Astrocyte of the hippocampus (primary cell): ENCODE measurements at regions not wholly inside any gene's neighbourhood (a gene's known extent, or its start where the extent isn't known, plus 50 kb on each side); places are given as distances from the start of the nearest gene placed in this dataset.
A peak's percentile ranks its signal among the peaks of the same experiment; 100 is the strongest.

Experiments
- DNase-seq: peaks from one replicate; pipeline ENCODE4 v3.0.0; 2011; ENCODE audit warnings: low read depth, low spot score

DNA sequence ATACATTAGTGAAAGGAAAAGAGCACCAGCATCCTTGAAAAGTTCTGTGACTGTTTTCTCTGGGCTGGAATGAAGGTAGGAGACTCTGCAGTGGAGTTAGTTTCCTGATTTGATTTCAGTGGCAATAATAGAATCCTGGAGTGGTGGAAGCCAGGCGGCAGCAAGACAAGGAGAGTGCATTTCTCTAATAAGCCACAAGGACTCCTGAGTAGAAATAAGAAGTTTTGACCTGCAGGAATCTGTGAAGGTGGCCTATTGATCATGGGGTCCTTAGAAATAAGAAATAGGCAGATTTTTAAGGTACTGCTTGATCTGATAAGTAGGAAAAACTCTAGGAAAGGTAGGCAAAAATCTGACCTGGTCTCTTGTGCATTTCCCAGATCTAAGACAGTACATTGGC, 68.4 kb upstream of the ELOVL5 start:
- DNase-seq, result no peak

DNA sequence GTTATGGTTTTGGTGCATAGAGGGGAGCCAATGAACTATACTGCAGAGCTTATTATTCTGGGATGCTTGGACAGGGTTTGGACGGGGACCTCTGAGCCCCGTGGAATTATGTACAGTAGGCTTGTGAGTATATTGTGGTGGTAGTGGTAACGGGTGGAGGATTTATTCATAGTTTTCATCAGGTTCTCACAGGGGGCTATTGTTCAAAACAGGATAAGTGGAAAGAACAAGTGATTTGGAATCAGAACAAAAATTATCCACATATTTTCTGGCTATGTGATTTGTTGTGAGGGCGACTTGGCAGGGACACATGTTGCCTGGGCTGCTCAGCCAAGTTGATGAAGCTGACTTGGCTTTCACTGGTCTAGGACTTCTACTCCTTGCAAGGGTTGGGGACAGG, 64.6 kb upstream of the ELOVL5 start:
- peak; percentile 37 for DNase-seq

DNA sequence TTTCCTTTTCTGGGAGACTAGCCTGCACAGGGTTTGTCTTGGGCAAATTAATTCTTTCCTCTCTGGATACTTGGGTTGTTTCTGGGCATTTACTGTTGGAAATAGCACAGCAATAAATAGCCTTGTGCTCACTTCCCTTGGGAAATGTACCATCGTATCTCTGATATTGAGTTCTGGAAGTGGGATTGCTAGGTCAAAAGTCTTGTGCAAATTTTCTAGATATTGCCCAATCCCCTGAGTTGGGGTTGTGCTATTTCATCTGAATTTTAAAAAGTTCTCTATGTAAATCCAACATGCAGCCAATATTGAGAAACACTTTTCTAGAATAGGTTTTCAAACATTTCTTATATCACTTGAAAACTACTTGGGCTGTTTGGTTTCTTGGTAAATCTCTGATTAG, 64.0 kb upstream of the ELOVL5 start:
- no peak for DNase-seq

DNA sequence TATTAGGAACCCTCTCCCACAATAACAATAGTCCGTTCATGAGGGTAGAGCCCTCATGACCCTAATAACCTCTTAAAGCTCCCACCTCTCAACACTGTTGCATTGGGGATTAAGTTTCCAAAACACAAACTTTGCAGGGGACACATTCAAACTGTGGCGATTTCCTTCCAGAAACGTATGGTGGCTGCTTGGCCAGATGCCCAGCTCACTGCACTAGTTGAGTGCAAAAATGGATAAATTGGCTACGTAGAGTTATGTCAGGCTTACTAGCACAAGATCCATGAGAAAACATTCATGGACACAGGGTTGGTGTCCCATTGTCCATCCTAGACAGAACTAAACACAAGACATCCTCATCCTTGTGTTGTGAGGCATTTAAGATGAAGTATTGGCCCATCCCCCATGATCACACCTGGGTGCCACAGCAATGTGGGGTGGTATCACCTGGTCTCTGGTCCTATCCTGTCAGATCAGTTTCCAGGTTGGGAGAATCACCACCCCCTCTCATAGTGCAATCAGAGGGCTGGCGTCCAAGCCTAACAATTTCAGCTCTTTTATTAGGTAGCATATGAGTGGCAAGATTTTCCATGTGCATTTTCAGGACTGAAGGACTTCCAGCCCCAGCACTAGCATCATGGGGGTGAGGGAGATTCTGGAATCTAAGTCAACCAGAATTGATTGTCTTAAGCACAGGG, 63.4 kb upstream of the ELOVL5 start:
- no peak for DNase-seq

DNA sequence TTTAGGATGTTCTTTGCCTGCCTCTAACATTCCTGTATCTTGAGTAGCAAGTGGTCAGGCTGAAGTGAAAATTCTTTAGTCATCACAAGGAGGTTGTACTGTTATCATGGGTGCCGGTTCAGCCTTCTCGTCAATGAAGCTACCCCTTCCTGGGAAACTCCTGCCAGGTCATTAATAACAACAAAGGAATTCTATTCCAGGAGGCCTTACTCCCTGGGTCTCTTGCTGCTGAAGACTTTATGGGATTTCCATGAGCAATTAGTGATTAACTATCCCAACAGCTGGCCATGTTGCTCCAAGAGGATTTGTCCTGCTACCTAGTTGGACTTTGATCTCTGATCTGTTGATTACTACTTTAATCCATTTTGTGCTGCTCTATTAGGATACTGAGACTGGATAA, 62.7 kb upstream of the ELOVL5 start:
- peak; percentile 51 for DNase-seq

DNA sequence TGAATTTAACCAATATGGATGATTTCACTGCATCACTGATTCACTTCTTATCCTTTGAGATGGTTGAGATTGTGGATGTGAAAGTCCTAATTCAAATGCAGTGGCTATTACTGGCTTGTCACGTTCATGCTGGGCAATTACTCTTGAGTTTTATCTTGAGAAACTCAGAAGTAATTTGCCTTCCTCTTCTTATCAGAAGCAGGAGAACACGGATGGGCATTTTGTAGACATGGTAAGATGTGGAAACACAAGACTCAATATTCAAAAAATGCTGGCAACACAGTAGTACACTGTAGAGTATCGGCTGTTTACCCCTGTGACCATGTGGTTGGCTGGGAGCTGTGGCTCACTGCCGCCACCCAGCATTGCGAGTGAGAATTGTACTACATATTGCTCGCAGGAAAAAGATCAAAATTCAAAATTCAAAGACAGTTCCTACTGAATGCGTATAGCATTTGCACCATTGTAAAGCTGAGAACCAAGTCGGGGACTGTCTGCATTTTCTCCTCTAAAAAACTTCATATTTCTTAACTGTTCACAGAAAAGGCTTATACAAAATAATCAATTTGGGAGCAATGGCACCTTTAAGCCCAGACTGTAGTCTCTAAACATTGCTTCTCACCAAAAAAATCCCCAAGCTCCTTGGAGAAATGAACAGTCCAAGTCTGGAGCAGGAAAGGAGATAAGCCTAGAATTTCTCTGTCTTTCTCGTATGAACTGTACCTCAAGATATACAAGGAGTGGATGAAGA, 61.9 kb upstream of the ELOVL5 start:
- DNase-seq, result peak; percentile 24

DNA sequence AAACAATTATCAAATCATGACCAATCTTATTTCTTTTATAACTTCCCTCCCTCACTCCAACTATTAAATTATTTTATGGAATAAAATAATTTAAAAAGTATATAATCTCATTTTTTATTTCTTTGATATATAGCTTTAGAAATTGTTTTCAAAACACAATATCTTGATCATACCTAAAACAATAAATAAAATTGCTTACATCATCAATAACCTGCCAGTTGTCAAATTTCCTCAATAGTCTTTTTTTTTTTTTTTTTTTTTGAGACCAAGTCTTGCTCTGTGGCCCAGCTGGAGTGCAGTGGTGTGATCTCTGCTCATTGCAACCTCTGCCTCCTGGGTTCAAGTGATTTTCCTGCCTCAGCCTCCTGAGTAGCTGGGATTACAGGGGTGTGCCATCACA, 60.1 kb upstream of the ELOVL5 start:
- DNase-seq, result no peak

DNA sequence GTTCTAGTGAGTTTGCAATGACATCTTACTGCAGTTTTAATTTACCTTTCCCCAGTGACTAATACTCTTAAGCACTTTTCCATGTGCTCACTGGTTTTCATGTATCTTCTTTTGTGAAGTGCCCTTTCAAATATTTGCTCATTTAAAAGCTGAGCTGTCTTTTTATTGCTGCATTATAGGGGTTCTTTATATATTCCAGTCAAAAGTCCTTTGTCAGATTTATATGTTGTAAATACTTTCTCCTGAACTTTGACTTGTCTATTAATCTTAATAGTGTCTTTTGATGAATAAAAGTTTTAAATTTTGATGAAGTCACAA, 50.2 kb upstream of the ELOVL5 start:
- peak; percentile 17 for DNase-seq

DNA sequence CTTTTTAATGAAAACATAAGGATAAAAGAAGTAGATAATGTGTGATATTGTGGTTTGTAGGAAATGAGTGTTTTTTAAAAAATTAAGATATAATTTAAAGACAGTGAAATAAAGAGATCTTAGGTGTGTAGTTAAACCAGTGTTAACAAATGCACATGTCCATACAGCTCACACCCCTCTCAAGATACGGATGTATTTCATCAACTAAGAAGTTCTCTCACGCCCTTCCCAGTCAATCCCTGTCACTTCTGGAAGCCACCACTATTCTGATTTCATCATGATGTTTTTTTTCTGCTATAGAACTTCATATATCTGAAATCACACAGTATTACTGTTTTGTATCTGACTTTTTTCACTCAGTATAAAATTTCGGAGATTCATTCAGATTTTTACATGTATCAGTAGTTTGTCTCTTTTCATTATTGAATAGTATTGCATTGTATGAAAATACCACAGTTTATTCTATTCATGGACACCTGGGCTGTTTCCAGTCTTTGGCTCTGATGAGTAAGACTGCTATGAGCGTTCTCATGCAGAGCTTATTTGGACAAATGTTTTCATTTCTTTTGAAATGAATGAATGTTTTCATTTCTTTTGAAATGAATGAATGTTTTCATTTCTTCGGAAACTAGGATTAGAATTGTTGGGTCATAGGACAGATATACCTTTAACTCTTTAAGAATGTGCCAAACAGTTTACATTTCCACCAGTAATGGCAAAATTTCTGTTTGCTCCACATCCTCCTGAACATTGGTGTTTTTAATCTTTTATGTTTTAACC, 49.7 kb upstream of the ELOVL5 start:
- DNase-seq, result peak; percentile 22
